ENCODE measurements at regions not wholly inside any gene's neighbourhood (a gene's known extent, or its start where the extent isn't known, plus 50 kb on each side); places are given as distances from the start of the nearest gene placed in this dataset.

GRCh38 chr22:26891429-26891828 is 234.0 kb downstream of the MIAT start:
- DNase-seq (ENCODE audit: extremely low read depth, low read depth, low spot score) = no peak

- no peak for DNase-seq (ENCODE audit: extremely low read depth, low read depth, low spot score)
Observed at GRCh38 chr22:26892166-26893041, 235.0 kb downstream of the MIAT start.

GRCh38 chr22:26893173-26894110 is 236.1 kb downstream of the MIAT start:
- no peak for DNase-seq (ENCODE audit: extremely low read depth, low read depth, low spot score)

- DNase-seq (ENCODE audit: extremely low read depth, low read depth, low spot score) = no peak
Observed at GRCh38 chr22:26894362-26894761, 237.0 kb downstream of the MIAT start.

- DNase-seq (ENCODE audit: extremely low read depth, low read depth, low spot score) = peak; percentile 48
Observed at GRCh38 chr22:26894766-26895485, 237.5 kb downstream of the MIAT start.

GRCh38 chr22:26897384-26897783 is 240.0 kb downstream of the MIAT start:
- DNase-seq (ENCODE audit: extremely low read depth, low read depth, low spot score) = no peak

GRCh38 chr22:26898946-26899605 is 241.7 kb downstream of the MIAT start:
- no peak for DNase-seq (ENCODE audit: extremely low read depth, low read depth, low spot score)

GRCh38 chr22:26900787-26901186 is 243.4 kb downstream of the MIAT start:
- no peak for DNase-seq (ENCODE audit: extremely low read depth, low read depth, low spot score)

GRCh38 chr22:26901198-26901816 is 243.9 kb downstream of the MIAT start:
- DNase-seq (ENCODE audit: extremely low read depth, low read depth, low spot score) = no peak

GRCh38 chr22:26902401-26903029 is 245.1 kb downstream of the MIAT start:
- no peak for DNase-seq (ENCODE audit: extremely low read depth, low read depth, low spot score)

GRCh38 chr22:26903030-26903856 is 245.9 kb downstream of the MIAT start:
- no peak for DNase-seq (ENCODE audit: extremely low read depth, low read depth, low spot score)

- DNase-seq (ENCODE audit: extremely low read depth, low read depth, low spot score) = no peak
Observed at GRCh38 chr22:26904483-26904882, 247.1 kb downstream of the MIAT start.

- DNase-seq (ENCODE audit: extremely low read depth, low read depth, low spot score) = no peak
Observed at GRCh38 chr22:26905076-26905475, 247.7 kb downstream of the MIAT start.

- DNase-seq (ENCODE audit: extremely low read depth, low read depth, low spot score) = no peak
Observed at GRCh38 chr22:26905640-26906039, 248.3 kb downstream of the MIAT start.

- DNase-seq (ENCODE audit: extremely low read depth, low read depth, low spot score) = no peak
Observed at GRCh38 chr22:26906464-26906863, 249.1 kb downstream of the MIAT start.

GRCh38 chr22:26907366-26907765 is 250.0 kb downstream of the MIAT start:
- DNase-seq (ENCODE audit: extremely low read depth, low read depth, low spot score) = no peak

- DNase-seq (ENCODE audit: extremely low read depth, low read depth, low spot score) = no peak
Observed at GRCh38 chr22:26910845-26911244, 253.5 kb downstream of the MIAT start.

- DNase-seq (ENCODE audit: extremely low read depth, low read depth, low spot score) = no peak
Observed at GRCh38 chr22:26912655-26913345, 255.4 kb downstream of the MIAT start.

All from glomerular endothelial cell (primary cell).